H9 (cell line): ENCODE measurements at regions not wholly inside any gene's neighbourhood (a gene's known extent, or its start where the extent isn't known, plus 50 kb on each side); places are given as distances from the start of the nearest gene placed in this dataset.

Experiments
- DNase-seq: peaks from one replicate; pipeline ENCODE4 v3.0.0-alpha.2; 2017
- H2AFZ ChIP-seq: one replicate; pipeline ENCODE4 v1.6.1; 2013; ENCODE audit warnings: mild to moderate bottlenecking, low read length, control low read depth, moderate library complexity
- H2AK5ac ChIP-seq: 2 replicates; pipeline ENCODE4 v1.6.1; 2013; ENCODE audit warnings: low read length, control low read depth, mixed read lengths; ENCODE audit not compliant: insufficient read length
- H2BK120ac ChIP-seq: one replicate; pipeline ENCODE4 v1.6.1; 2013; ENCODE audit warnings: low read depth, mild to moderate bottlenecking, low read length, control low read depth, inconsistent platforms; ENCODE audit not compliant: poor library complexity, severe bottlenecking
- H2BK12ac ChIP-seq: 2 replicates; pipeline ENCODE4 v1.6.1; 2013; ENCODE audit warnings: low read length, control low read depth, mixed read lengths, low read depth; ENCODE audit not compliant: insufficient read length
- H2BK15ac ChIP-seq: 2 replicates; pipeline ENCODE4 v1.6.1; 2013; ENCODE audit warnings: low read depth, low read length, control low read depth
- H2BK20ac ChIP-seq: one replicate; pipeline ENCODE4 v1.6.1; 2013; ENCODE audit warnings: low read depth, mild to moderate bottlenecking, low read length, control low read depth, inconsistent platforms; ENCODE audit not compliant: poor library complexity, severe bottlenecking
- H2BK5ac ChIP-seq: 2 replicates; pipeline ENCODE4 v1.6.1; 2013; ENCODE audit warnings: low read length, control low read depth, mixed read lengths; ENCODE audit not compliant: insufficient read length
- H3K14ac ChIP-seq: 2 replicates; pipeline ENCODE4 v1.6.1; 2013; ENCODE audit warnings: low read length, control low read depth; ENCODE audit not compliant: insufficient read depth
- H3K18ac ChIP-seq: 2 replicates; pipeline ENCODE4 v1.6.1; 2013; ENCODE audit warnings: low read depth, mild to moderate bottlenecking, mixed read lengths, low read length, control low read depth; ENCODE audit not compliant: insufficient read length
- H3K23ac ChIP-seq: 2 replicates; pipeline ENCODE4 v1.6.1; 2013; ENCODE audit warnings: low read length, control low read depth, mixed read lengths, low read depth; ENCODE audit not compliant: insufficient read length
- H3K23me2 ChIP-seq: 2 replicates; pipeline ENCODE4 v1.6.1; 2013; ENCODE audit warnings: low read depth, mild to moderate bottlenecking, mixed read lengths, low read length, control low read depth; ENCODE audit not compliant: insufficient read length, poor library complexity, severe bottlenecking
- H3K27ac ChIP-seq: 2 replicates; pipeline ENCODE4 v1.5.1; 2013; ENCODE audit warnings: low read length, control low read depth, mixed read lengths, low read depth; ENCODE audit not compliant: insufficient read length
- H3K27me3 ChIP-seq: 2 replicates; pipeline ENCODE4 v1.6.1; 2013; ENCODE audit warnings: low read length, control low read depth, inconsistent platforms; ENCODE audit not compliant: insufficient read depth
- H3K4ac ChIP-seq: 2 replicates; pipeline ENCODE4 v1.6.1; 2013; ENCODE audit warnings: low read depth, mild to moderate bottlenecking, control low read depth, inconsistent platforms, low read length, moderate library complexity
- H3K4me1 ChIP-seq: 2 replicates; pipeline ENCODE4 v1.6.1; 2013; ENCODE audit warnings: low read length, control low read depth, inconsistent platforms; ENCODE audit not compliant: insufficient read depth
- H3K4me2 ChIP-seq: 2 replicates; pipeline ENCODE4 v1.6.1; 2013; ENCODE audit warnings: low read length, control low read depth, mixed read lengths; ENCODE audit not compliant: insufficient read length, insufficient read depth
- H3K56ac ChIP-seq: 2 replicates; pipeline ENCODE4 v1.6.1; 2013; ENCODE audit warnings: low read depth, mild to moderate bottlenecking, mixed read lengths, low read length, control low read depth; ENCODE audit not compliant: insufficient read length
- H3K79me1 ChIP-seq: 2 replicates; pipeline ENCODE4 v1.6.1; 2013; ENCODE audit warnings: low read depth, mild to moderate bottlenecking, moderate library complexity, low read length, control low read depth, inconsistent platforms; ENCODE audit not compliant: insufficient read depth, poor library complexity, severe bottlenecking
- H3K79me2 ChIP-seq: 2 replicates; pipeline ENCODE4 v1.6.1; 2013; ENCODE audit warnings: low read length, control low read depth, inconsistent platforms; ENCODE audit not compliant: insufficient read depth
- H3K9ac ChIP-seq: 2 replicates; pipeline ENCODE4 v1.6.1; 2013; ENCODE audit warnings: low read length, control low read depth, mixed read lengths; ENCODE audit not compliant: insufficient read length; ENCODE audit errors: extremely low read depth
- H3K9me3 ChIP-seq: one replicate; pipeline ENCODE4 v1.6.1; 2013; ENCODE audit warnings: low read depth, low read length, inconsistent platforms; ENCODE audit not compliant: control insufficient read depth
- H3T11ph ChIP-seq: one replicate; pipeline ENCODE4 v1.6.1; 2013; ENCODE audit warnings: mild to moderate bottlenecking, low read length, control low read depth, inconsistent platforms
- H4K20me1 ChIP-seq: one replicate; pipeline ENCODE4 v1.6.1; 2013; ENCODE audit not compliant: control insufficient read depth, insufficient read length, insufficient read depth
- H4K5ac ChIP-seq: 2 replicates; pipeline ENCODE4 v1.6.1; 2013; ENCODE audit warnings: low read depth, mild to moderate bottlenecking, mixed read lengths, low read length, control low read depth; ENCODE audit not compliant: insufficient read length
- H4K8ac ChIP-seq: replicated peaks from 2 replicates; pipeline ENCODE4 v1.6.1; 2013; ENCODE audit warnings: low read length, control low read depth, mixed read lengths, low read depth; ENCODE audit not compliant: insufficient read length
- H4K91ac ChIP-seq: 2 replicates; pipeline ENCODE4 v1.6.1; 2013; ENCODE audit warnings: low read depth, mild to moderate bottlenecking, moderate library complexity, mixed read lengths, low read length, control low read depth; ENCODE audit not compliant: insufficient read length
- H3K27ac Mint-ChIP-seq, 3 experiments: 2 replicates in 2 of 3; 3 replicates in 1 of 3; pipeline ENCODE4 v1.8.0; 2020 to 2021; ENCODE audit warnings: mixed read lengths in 3 of 3, mild to moderate bottlenecking in 1 of 3, moderate library complexity in 1 of 3
- H3K27me3 Mint-ChIP-seq: 2 replicates; pipeline ENCODE4 v1.8.0; 2021; ENCODE audit warnings: low read depth, mild to moderate bottlenecking, moderate library complexity, mixed read lengths
- H3K36me3 Mint-ChIP-seq, 3 experiments: 2 replicates in 2 of 3; 3 replicates in 1 of 3; pipeline ENCODE4 v1.8.0; 2020 to 2021; ENCODE audit warnings: low read depth in 3 of 3, mixed read lengths in 3 of 3; ENCODE audit not compliant: insufficient read depth in 1 of 3
- H3K4me1 Mint-ChIP-seq, 2 experiments: 2 replicates each; pipeline ENCODE4 v1.8.0; 2020; ENCODE audit warnings: mixed read lengths in 2 of 2
- H3K4me3 Mint-ChIP-seq, 2 experiments: 2 replicates in 1 of 2; 3 replicates in 1 of 2; pipeline ENCODE4 v1.8.0; 2020 to 2021; ENCODE audit warnings: mild to moderate bottlenecking in 2 of 2, mixed read lengths in 2 of 2, moderate library complexity in 1 of 2
- H3K9me3 Mint-ChIP-seq, 2 experiments: 2 replicates in 1 of 2; 3 replicates in 1 of 2; pipeline ENCODE4 v1.8.0; 2020; ENCODE audit warnings: mild to moderate bottlenecking in 2 of 2, mixed read lengths in 2 of 2, moderate library complexity in 1 of 2
- CTCF ChIP-seq: fragments of 200-600 bp; sonication (generic); conservative IDR thresholded peaks from 3 replicates; pipeline ENCODE4 v1.8.0; 2021; ENCODE audit warnings: antibody characterized with exemption, mild to moderate bottlenecking
- WGBS: extraction: QIAGEN DNeasy Blood & Tissue Kit; methylation state at CpG from one replicate; pipeline ENCODE4 v1.1.7; 2013; ENCODE audit warnings: missing lambda C conversion rate, low lambda C conversion rate, mixed read lengths; ENCODE audit not compliant: insufficient read length; ENCODE audit errors: extremely low coverage; 5-methylcytosine and 5-hydroxymethylcytosine counted together

- Histone ChIP-seq H2BK120ac (no peak overlapping the region), H3K4me2 (no peak overlapping the region), H3T11ph (no peak overlapping the region), H3K14ac (no peak overlapping the region), H3K4me1 (no peaks in the 10 kb centered on the region), H3K79me2 (no peaks in the 10 kb centered on the region), H3K23ac (no peak overlapping the region), H3K9ac (no peak overlapping the region), H2AK5ac (no peak overlapping the region), H3K79me1 (no peaks in the 10 kb centered on the region), H2AFZ (no peak overlapping the region), H4K91ac (no peak overlapping the region), H3K9me3 (no peaks in the 10 kb centered on the region), H3K56ac (no peak overlapping the region), H4K8ac (no peak overlapping the region), H3K4ac (no peak overlapping the region), H4K20me1 (no peaks in the 10 kb centered on the region), H2BK20ac (no peak overlapping the region), H2BK5ac (no peak overlapping the region), H3K18ac (no peak overlapping the region), H2BK12ac (no peak overlapping the region), H3K27me3 (no peaks in the 10 kb centered on the region), H3K27ac (no peak overlapping the region), H4K5ac (no peak overlapping the region), H2BK15ac (no peak overlapping the region), H3K23me2 (no peaks in the 10 kb centered on the region)
- H3K4me1 Mint-ChIP-seq: peaks cover 0 to 3% of the 10 kb centered on the region in 2 experiments; a peak in 1 of 4 replicates
- no peaks in the 10 kb centered on the region for H3K9me3 Mint-ChIP-seq
- no peak overlapping the region for H3K4me3 Mint-ChIP-seq
- no peak overlapping the region for H3K27ac Mint-ChIP-seq
- DNase-seq: no peak
- peaks cover 2% of the 10 kb centered on the region; the same call in 1 of the 2 replicates for H3K27me3 Mint-ChIP-seq
- TF ChIP-seq CTCF: no peak
- H3K36me3 Mint-ChIP-seq: no peaks in the 10 kb centered on the region
- no CpG with 5 or more reads among the region's 3 CpGs for WGBS
Observed at GRCh38 chr18:44513233-44513632, 167.5 kb upstream of the SETBP1 start.
